SU-DHL-6 (cell line): ENCODE measurements at regions not wholly inside any gene's neighbourhood (a gene's known extent, or its start where the extent isn't known, plus 50 kb on each side); places are given as distances from the start of the nearest gene placed in this dataset.
"Not testable (repeated sequence)": the region's sequence is repeated elsewhere in the genome, so short reads cannot be mapped to it uniquely, and the experiment has no call there.

Experiments used
- H2AFZ ChIP-seq: fragments of 200-600 bp; sonication (generic); 2 replicates; pipeline ENCODE4 v1.6.1; 2014; ENCODE audit warnings: low read depth, mild to moderate bottlenecking, moderate library complexity, mixed read lengths, antibody characterized with exemption, low read length; ENCODE audit not compliant: severe bottlenecking
- H3F3A ChIP-seq: fragments of 200-600 bp; shearing (Covaris generic); 2 replicates; pipeline ENCODE4 v1.6.0; 2016; ENCODE audit warnings: antibody characterized with exemption, mild to moderate bottlenecking; ENCODE audit not compliant: insufficient read depth
- H3K27ac ChIP-seq: fragments of 200-600 bp; sonication (generic); 2 replicates; pipeline ENCODE4 v1.5.1; 2016; ENCODE audit warnings: low read depth, mild to moderate bottlenecking, low read length, moderate library complexity, mixed read lengths
- H3K27me3 ChIP-seq: fragments of 200-600 bp; sonication (generic), shearing (Covaris generic); 2 replicates; pipeline ENCODE4 v1.6.0; 2014; ENCODE audit warnings: mild to moderate bottlenecking, low read length
- H3K36me3 ChIP-seq: fragments of 200-600 bp; sonication (generic); 2 replicates; pipeline ENCODE4 v1.6.1; 2014; ENCODE audit warnings: mild to moderate bottlenecking, low read length, mixed read lengths
- H3K4me2 ChIP-seq: fragments of 300-600, 200-600 bp; shearing (Covaris generic), sonication (generic); 2 replicates; pipeline ENCODE4 v1.6.0; 2014; ENCODE audit warnings: low read length, low read depth, mild to moderate bottlenecking; ENCODE audit not compliant: poor library complexity, severe bottlenecking
- H3K4me3 ChIP-seq: fragments of 200-600 bp; sonication (generic); 2 replicates; pipeline ENCODE4 v1.5.1; 2014; ENCODE audit warnings: antibody characterized with exemption, low read length, mild to moderate bottlenecking, mixed read lengths; ENCODE audit not compliant: insufficient read depth, poor library complexity, severe bottlenecking
- H3K79me2 ChIP-seq: fragments of 200-600 bp; sonication (generic); 2 replicates; pipeline ENCODE4 v1.6.1; 2014; ENCODE audit warnings: mild to moderate bottlenecking, low read length, moderate library complexity; ENCODE audit not compliant: insufficient read depth
- H3K9ac ChIP-seq: fragments of 200-600 bp; sonication (generic); 2 replicates; pipeline ENCODE4 v1.7.0; 2014; ENCODE audit warnings: mild to moderate bottlenecking, low read length
- H3K9me2 ChIP-seq: fragments of 200-600 bp; sonication (generic); replicated peaks from 2 replicates; pipeline ENCODE4 v1.6.1; 2014; ENCODE audit warnings: low read length; ENCODE audit not compliant: insufficient read depth
- H3K9me3 ChIP-seq: fragments of 200-600 bp; sonication (generic); 2 replicates; pipeline ENCODE4 v1.6.1; 2014; ENCODE audit warnings: low read length, mixed read lengths; ENCODE audit not compliant: insufficient read depth
- H4K20me1 ChIP-seq: fragments of 200-600 bp; sonication (generic); 2 replicates; pipeline ENCODE4 v1.6.1; 2014; ENCODE audit warnings: low read depth, mild to moderate bottlenecking, antibody characterized with exemption, low read length, moderate library complexity, mixed read lengths
- CTCF ChIP-seq: fragments of 200-600 bp; sonication (generic); IDR thresholded peaks from one replicate; pipeline ENCODE4 v1.5.1; 2017; ENCODE audit warnings: antibody characterized with exemption, mild to moderate bottlenecking, low read length, moderate library complexity; ENCODE audit not compliant: insufficient read depth, poor library complexity, severe bottlenecking
- EZH2phosphoT487 ChIP-seq: fragments of 200-600 bp; sonication (generic), shearing (Covaris generic); conservative IDR thresholded peaks from 2 replicates; pipeline ENCODE4 v1.6.1; 2018; ENCODE audit warnings: mild to moderate bottlenecking, antibody characterized with exemption, low read length, moderate library complexity, mixed read lengths

GRCh38 chr10:37496061-37496460 is 361.3 kb downstream of the ZNF248 start:
- H4K20me1 ChIP-seq: no peaks in the 10 kb centered on the region
- no peaks in the 10 kb centered on the region for H3K79me2 ChIP-seq
- no peaks in the 10 kb centered on the region for H3K9me2 ChIP-seq
- TF ChIP-seq CTCF (no peak), EZH2phosphoT487 (no peak)
- no peak overlapping the region for H3K4me3 ChIP-seq
- no peaks in the 10 kb centered on the region for H3K9me3 ChIP-seq
- no peaks in the 10 kb centered on the region for H3K27me3 ChIP-seq
- H3K9ac ChIP-seq: no peak overlapping the region
- H3K27ac ChIP-seq: no peak overlapping the region
- no peak overlapping the region for H3K4me2 ChIP-seq
- no peaks in the 10 kb centered on the region for H3F3A ChIP-seq
- H2AFZ ChIP-seq: no peak overlapping the region
- no peaks in the 10 kb centered on the region for H3K36me3 ChIP-seq

GRCh38 chr10:37495415-37495814 is 362.0 kb downstream of the ZNF248 start:
- Histone ChIP-seq H3K4me3 (no peak overlapping the region), H3K36me3 (no peaks in the 10 kb centered on the region), H3K27me3 (no peaks in the 10 kb centered on the region), H3K79me2 (no peaks in the 10 kb centered on the region), H3K9ac (no peak overlapping the region), H2AFZ (no peak overlapping the region), H3K9me3 (no peaks in the 10 kb centered on the region), H3K9me2 (no peaks in the 10 kb centered on the region), H4K20me1 (no peaks in the 10 kb centered on the region), H3K4me2 (no peak overlapping the region), H3K27ac (no peak overlapping the region), H3F3A (no peaks in the 10 kb centered on the region)
- peak; percentile 47 for TF ChIP-seq CTCF
- TF ChIP-seq EZH2phosphoT487: no peak

- not testable (repeated sequence) for H3K9me3 ChIP-seq, H3F3A ChIP-seq
Observed at GRCh38 chr10:37493185-37493796, 364.1 kb downstream of the ZNF248 start.

GRCh38 chr10:37490266-37490665 is 364.9 kb downstream of the ANKRD30A start:
- Histone ChIP-seq H2AFZ (no peak overlapping the region), H3K36me3 (no peaks in the 10 kb centered on the region), H3K27me3 (no peaks in the 10 kb centered on the region), H3K9ac (no peak overlapping the region), H3K9me3 (no peaks in the 10 kb centered on the region), H3K4me3 (no peak overlapping the region), H3K79me2 (no peaks in the 10 kb centered on the region), H3K27ac (no peak overlapping the region), H4K20me1 (no peaks in the 10 kb centered on the region), H3K4me2 (no peak overlapping the region), H3F3A (no peaks in the 10 kb centered on the region), H3K9me2 (no peaks in the 10 kb centered on the region)
- TF ChIP-seq EZH2phosphoT487: no peak
- TF ChIP-seq CTCF: no peak

More at GRCh38 chr10:37493185-37493796, 364.1 kb downstream of the ZNF248 start:
- not testable (repeated sequence) for H3K9ac ChIP-seq, H3K9me2 ChIP-seq, H3K27me3 ChIP-seq, H3K79me2 ChIP-seq, H3K36me3 ChIP-seq, H3K4me2 ChIP-seq, H3K4me3 ChIP-seq, H3K27ac ChIP-seq, H2AFZ ChIP-seq, H4K20me1 ChIP-seq
